Smooth muscle cell (in vitro differentiated cells): ENCODE measurements at regions not wholly inside any gene's neighbourhood (a gene's known extent, or its start where the extent isn't known, plus 50 kb on each side); places are given as distances from the start of the nearest gene placed in this dataset.

Experiments
- DNase-seq: peaks from one replicate; lab custom pipeline; 2025; ENCODE audit not compliant: unreplicated experiment; lab: John Stamatoyannopoulos, UW
- H2AFZ ChIP-seq: fragments of 200-600 bp; sonication (generic); 2 replicates; pipeline ENCODE4 v1.6.0; 2016; ENCODE audit warnings: antibody characterized with exemption, low read depth, mild to moderate bottlenecking
- H3F3A ChIP-seq: fragments of 200-600 bp; sonication (generic); 2 replicates; pipeline ENCODE4 v1.6.0; 2017; ENCODE audit warnings: antibody characterized with exemption, low read depth
- H3K27ac ChIP-seq: fragments of 200-600 bp; sonication (generic); 2 replicates; pipeline ENCODE4 v1.5.1; 2016; ENCODE audit warnings: low read depth, mild to moderate bottlenecking
- H3K27me3 ChIP-seq: fragments of 200-600 bp; sonication (generic); 2 replicates; pipeline ENCODE4 v1.6.1; 2016; ENCODE audit warnings: low read depth, mild to moderate bottlenecking
- H3K36me3 ChIP-seq: fragments of 200-600 bp; sonication (generic); 2 replicates; pipeline ENCODE4 v1.5.1; 2016; ENCODE audit warnings: low read depth
- H3K4me1 ChIP-seq: fragments of 200-600 bp; sonication (generic); 2 replicates; pipeline ENCODE4 v1.5.1; 2016; ENCODE audit warnings: low read depth
- H3K4me2 ChIP-seq: fragments of 200-600 bp; sonication (generic); 2 replicates; pipeline ENCODE4 v1.6.0; 2016; ENCODE audit warnings: mild to moderate bottlenecking
- H3K4me3 ChIP-seq: fragments of 200-600 bp; sonication (generic); 2 replicates; pipeline ENCODE4 v1.5.1; 2016; ENCODE audit warnings: mild to moderate bottlenecking
- H3K79me2 ChIP-seq: fragments of 200-600 bp; sonication (generic); 2 replicates; pipeline ENCODE4 v1.6.0; 2016; ENCODE audit warnings: low read depth, mild to moderate bottlenecking
- H3K9ac ChIP-seq: fragments of 200-600 bp; sonication (generic); 2 replicates; pipeline ENCODE4 v1.6.0; 2016; ENCODE audit warnings: low read depth
- H3K9me3 ChIP-seq: fragments of 200-600 bp; sonication (generic); replicated peaks from 2 replicates; pipeline ENCODE4 v1.5.1; 2016; ENCODE audit warnings: low read depth
- H4K20me1 ChIP-seq: fragments of 200-600 bp; sonication (generic); 2 replicates; pipeline ENCODE4 v1.6.0; 2016; ENCODE audit warnings: low read depth
- WGBS: methylation state at CpG from one replicate; pipeline ENCODE4 v1.1.7; 2016; ENCODE audit warnings: low lambda C conversion rate; 5-methylcytosine and 5-hydroxymethylcytosine counted together
- TF ChIP-seq, protein P1 (sequence below): fragments of 200-600 bp; sonication (generic); IDR thresholded peaks from 2 replicates; pipeline ENCODE4 v1.5.1; 2017; ENCODE audit warnings: borderline replicate concordance, mild to moderate bottlenecking, antibody characterized with exemption; ENCODE audit not compliant: insufficient read depth, poor library complexity, severe bottlenecking

DNA sequence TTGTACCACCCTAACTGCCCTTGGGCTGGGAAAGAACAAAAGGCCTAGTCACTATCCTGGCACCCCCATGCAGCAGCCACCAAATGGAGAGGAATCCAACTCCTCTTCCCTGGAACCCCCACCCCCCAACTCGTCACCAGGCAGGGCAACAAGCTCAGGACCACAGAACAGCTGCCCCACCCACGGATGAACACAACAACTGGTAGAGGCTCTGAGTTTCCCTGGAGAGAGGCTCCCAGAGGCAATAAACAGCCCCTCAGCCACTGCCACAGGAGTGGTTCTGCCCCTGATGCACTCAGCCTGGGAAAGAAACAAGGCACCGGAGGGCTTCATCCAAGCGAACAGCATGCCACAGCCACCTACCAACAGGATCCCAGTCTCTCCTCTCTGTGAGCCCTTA, 778.4 kb upstream of the FAT3 start:
- Histone ChIP-seq H3K4me1 (no peaks in the 10 kb centered on the region), H3F3A (no peaks in the 10 kb centered on the region), H3K27ac (no peak overlapping the region), H3K9ac (no peak overlapping the region), H4K20me1 (no peaks in the 10 kb centered on the region), H3K4me3 (no peak overlapping the region), H3K36me3 (no peaks in the 10 kb centered on the region), H3K4me2 (no peak overlapping the region), H2AFZ (no peak overlapping the region), H3K79me2 (no peaks in the 10 kb centered on the region), H3K9me3 (no peaks in the 10 kb centered on the region), H3K27me3 (no peaks in the 10 kb centered on the region)
- 82% methylated on average over 4 of the region's 4 CpGs for WGBS
- TF ChIP-seq, protein P1, sequence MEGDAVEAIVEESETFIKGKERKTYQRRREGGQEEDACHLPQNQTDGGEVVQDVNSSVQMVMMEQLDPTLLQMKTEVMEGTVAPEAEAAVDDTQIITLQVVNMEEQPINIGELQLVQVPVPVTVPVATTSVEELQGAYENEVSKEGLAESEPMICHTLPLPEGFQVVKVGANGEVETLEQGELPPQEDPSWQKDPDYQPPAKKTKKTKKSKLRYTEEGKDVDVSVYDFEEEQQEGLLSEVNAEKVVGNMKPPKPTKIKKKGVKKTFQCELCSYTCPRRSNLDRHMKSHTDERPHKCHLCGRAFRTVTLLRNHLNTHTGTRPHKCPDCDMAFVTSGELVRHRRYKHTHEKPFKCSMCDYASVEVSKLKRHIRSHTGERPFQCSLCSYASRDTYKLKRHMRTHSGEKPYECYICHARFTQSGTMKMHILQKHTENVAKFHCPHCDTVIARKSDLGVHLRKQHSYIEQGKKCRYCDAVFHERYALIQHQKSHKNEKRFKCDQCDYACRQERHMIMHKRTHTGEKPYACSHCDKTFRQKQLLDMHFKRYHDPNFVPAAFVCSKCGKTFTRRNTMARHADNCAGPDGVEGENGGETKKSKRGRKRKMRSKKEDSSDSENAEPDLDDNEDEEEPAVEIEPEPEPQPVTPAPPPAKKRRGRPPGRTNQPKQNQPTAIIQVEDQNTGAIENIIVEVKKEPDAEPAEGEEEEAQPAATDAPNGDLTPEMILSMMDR, result no peak
- DNase-seq, result no peak

DNA sequence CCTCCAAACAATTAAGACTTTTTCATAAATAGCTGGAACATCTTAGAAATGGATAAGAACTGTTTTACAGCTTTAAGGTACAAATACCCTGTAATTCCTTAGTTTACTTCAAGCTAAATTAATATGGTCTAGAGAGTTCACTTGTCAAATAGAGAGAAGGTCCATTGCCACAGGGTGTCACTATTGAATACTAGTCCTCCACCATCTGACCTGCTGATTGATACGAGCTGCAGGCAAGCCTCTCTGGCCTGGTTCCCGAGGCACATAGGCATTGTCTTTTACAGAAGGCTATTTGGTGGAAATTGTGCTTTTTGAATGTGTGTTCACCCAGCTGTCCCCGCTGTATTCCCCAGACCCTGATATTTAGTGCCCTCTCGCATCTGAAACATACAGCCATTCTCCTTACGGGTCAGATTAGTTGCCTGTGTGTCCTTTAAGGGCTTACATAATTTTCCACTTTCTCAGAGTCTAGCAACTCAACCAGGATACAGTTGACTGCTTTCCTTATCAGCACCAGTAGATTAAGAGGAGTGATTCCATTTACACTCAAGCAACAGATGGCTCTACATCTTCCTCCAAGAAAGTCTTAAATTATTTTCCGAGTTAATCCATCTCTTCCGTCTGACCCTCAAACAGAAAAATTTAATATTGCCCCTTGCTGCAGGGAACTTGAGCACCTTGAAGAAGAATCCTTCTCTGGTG, 788.8 kb upstream of the FAT3 start:
- Histone ChIP-seq H3K4me1 (no peaks in the 10 kb centered on the region), H3K4me2 (peak overlapping the region; percentile 4), H3K27ac (no peak overlapping the region), H3K36me3 (no peaks in the 10 kb centered on the region), H3K4me3 (no peak overlapping the region), H3K9me3 (peaks cover 4% of the 10 kb centered on the region), H3K9ac (no peak overlapping the region), H4K20me1 (no peaks in the 10 kb centered on the region), H3F3A (no peaks in the 10 kb centered on the region), H3K79me2 (no peaks in the 10 kb centered on the region), H3K27me3 (no peaks in the 10 kb centered on the region), H2AFZ (no peak overlapping the region)
- TF ChIP-seq, protein P1, result no peak
- 29% methylated on average over 7 of the region's 7 CpGs for WGBS
- no peak for DNase-seq

DNA sequence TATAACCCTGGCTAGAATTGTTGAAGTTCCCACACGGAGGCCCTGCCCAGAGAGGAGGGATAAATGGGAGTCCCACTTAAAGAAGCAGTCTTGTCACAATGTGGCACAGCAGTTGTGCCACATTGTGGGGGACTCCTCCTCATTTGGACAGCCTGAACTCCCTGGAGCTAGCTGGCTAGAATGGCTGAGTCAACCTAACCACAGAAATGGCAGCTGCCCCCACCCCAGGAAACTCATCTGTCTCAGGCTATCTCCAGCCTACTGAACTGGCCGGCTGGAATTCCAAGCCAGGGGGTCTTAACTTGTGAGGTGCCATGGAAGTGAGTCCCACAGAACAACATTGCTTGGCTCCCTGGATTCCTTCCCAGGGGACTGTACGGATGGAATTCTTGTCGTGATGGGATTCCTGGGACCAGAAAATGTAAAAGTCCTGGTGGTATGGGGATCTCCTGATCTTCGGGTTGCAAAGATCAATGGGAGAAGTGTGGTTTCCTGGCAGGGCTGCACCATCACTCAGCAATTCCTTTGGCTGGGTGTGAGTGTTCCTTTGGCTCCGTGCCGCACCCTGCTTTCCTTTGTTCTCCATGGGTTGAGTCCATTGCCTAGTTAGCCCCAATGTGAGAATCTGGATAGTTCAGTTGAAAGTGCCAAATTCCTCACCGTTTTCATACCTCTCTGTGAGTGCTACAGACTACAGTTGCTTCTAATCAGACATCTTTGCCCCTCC, 791.2 kb upstream of the FAT3 start:
- no peak overlapping the region for H3K9ac ChIP-seq
- H3K27ac ChIP-seq, result no peak overlapping the region
- 84% methylated on average over 8 of the region's 8 CpGs for WGBS
- H3K36me3 ChIP-seq, result no peaks in the 10 kb centered on the region
- no peaks in the 10 kb centered on the region for H4K20me1 ChIP-seq
- TF ChIP-seq, protein P1, result no peak
- no peak overlapping the region for H3K4me2 ChIP-seq
- H3K79me2 ChIP-seq, result no peaks in the 10 kb centered on the region
- H3K9me3 ChIP-seq, result peaks cover 4% of the 10 kb centered on the region
- H2AFZ ChIP-seq, result no peak overlapping the region
- H3K27me3 ChIP-seq, result no peaks in the 10 kb centered on the region
- no peaks in the 10 kb centered on the region for H3F3A ChIP-seq
- H3K4me1 ChIP-seq, result no peaks in the 10 kb centered on the region
- DNase-seq, result no peak
- H3K4me3 ChIP-seq, result no peak overlapping the region
